ENCODE measurements at regions not wholly inside any gene's neighbourhood (a gene's known extent, or its start where the extent isn't known, plus 50 kb on each side); places are given as distances from the start of the nearest gene placed in this dataset.

DNA sequence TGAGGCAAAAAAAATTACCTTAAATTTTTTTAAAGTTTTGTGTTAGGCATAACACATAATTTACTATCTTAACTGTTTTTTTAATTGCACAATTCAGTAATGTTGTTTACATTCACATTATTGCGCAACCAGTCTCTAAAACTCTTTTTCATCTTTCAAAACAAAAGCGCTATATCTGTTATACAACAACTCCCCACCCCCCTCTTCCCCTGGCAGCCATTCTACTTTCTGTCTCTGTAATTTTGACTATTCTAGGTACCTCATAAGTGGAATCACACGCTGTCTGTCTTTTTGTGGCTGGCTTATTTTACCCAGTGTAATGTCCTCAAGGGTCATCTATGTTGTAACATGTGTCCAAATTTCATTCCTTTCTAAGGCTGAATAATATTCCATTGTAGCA lies 241.5 kb upstream of the DMRT1 start:
- peaks cover 21% of the 10 kb centered on the region for H3K36me3 Mint-ChIP-seq (ENCODE audit: insufficient read depth)
- H3K4me1 Mint-ChIP-seq (ENCODE audit: low read depth), result peaks cover 1% of the 10 kb centered on the region
- H3K27me3 Mint-ChIP-seq, result no peaks in the 10 kb centered on the region
- peaks cover 10% of the 10 kb centered on the region for H3K9me3 Mint-ChIP-seq (ENCODE audit: low read depth)
- H3K27ac Mint-ChIP-seq, result no peak overlapping the region
- TF ChIP-seq CTCF (IDR thresholded peaks at IDR 0.05; ENCODE audit: unreplicated experiment), result no peak
- no peak for DNase-seq (ENCODE audit: low spot score, unreplicated experiment)
- no peak overlapping the region for H3K4me3 Mint-ChIP-seq (ENCODE audit: low read depth)

GRCh38 chr9:602716-603115 lies 238.8 kb upstream of the DMRT1 start:
- Mint-ChIP-seq H3K9me3 (ENCODE audit: low read depth) (peaks cover 10% of the 10 kb centered on the region), H3K36me3 (ENCODE audit: insufficient read depth) (peaks cover 17% of the 10 kb centered on the region), H3K27ac (no peak overlapping the region), H3K4me1 (ENCODE audit: low read depth) (no peaks in the 10 kb centered on the region), H3K4me3 (ENCODE audit: low read depth) (no peak overlapping the region), H3K27me3 (no peaks in the 10 kb centered on the region)
- no peak for TF ChIP-seq CTCF (IDR thresholded peaks at IDR 0.05; ENCODE audit: unreplicated experiment)
- no peak for DNase-seq (ENCODE audit: low spot score, unreplicated experiment)

- no peak for DNase-seq (ENCODE audit: low spot score, unreplicated experiment)
- H3K4me3 Mint-ChIP-seq (ENCODE audit: low read depth), result no peak overlapping the region
- H3K36me3 Mint-ChIP-seq (ENCODE audit: insufficient read depth), result peaks cover 17% of the 10 kb centered on the region
- no peaks in the 10 kb centered on the region for H3K4me1 Mint-ChIP-seq (ENCODE audit: low read depth)
- no peaks in the 10 kb centered on the region for H3K27me3 Mint-ChIP-seq
- no peak for TF ChIP-seq CTCF (IDR thresholded peaks at IDR 0.05; ENCODE audit: unreplicated experiment)
- peaks cover 10% of the 10 kb centered on the region for H3K9me3 Mint-ChIP-seq (ENCODE audit: low read depth)
- H3K27ac Mint-ChIP-seq, result no peak overlapping the region
Measured at GRCh38 chr9:603126-603525, 238.4 kb upstream of the DMRT1 start.

DNA sequence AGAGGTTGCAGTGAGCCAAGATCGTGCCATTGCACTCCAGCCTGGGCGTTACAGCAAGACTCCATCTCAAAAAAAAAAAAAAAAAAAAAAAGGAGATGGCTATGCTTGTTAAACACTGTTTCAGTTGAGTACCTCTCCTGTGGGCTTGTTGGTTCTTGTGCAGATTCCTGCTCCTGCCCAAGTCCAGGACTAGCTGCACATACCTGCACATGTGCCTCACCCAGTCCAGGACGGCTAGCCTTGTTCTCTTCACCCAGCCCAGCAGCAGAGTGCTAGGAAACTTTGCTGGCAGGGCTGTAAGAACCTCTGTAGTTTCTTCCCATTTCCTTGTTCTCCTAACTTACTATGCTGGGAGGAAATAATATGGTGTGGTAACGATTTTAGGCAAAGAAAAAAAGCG lies 234.1 kb upstream of the DMRT1 start:
- TF ChIP-seq CTCF (IDR thresholded peaks at IDR 0.05; ENCODE audit: unreplicated experiment), result no peak
- DNase-seq (ENCODE audit: low spot score, unreplicated experiment), result no peak
- Mint-ChIP-seq H3K4me3 (ENCODE audit: low read depth) (no peak overlapping the region), H3K9me3 (ENCODE audit: low read depth) (peaks cover 3% of the 10 kb centered on the region), H3K27ac (no peak overlapping the region), H3K4me1 (ENCODE audit: low read depth) (no peaks in the 10 kb centered on the region), H3K36me3 (ENCODE audit: insufficient read depth) (peaks cover 6% of the 10 kb centered on the region), H3K27me3 (no peaks in the 10 kb centered on the region)

GRCh38 chr9:613771-614347 lies 227.6 kb upstream of the DMRT1 start:
- Mint-ChIP-seq H3K9me3 (ENCODE audit: low read depth) (no peaks in the 10 kb centered on the region), H3K4me1 (ENCODE audit: low read depth) (peaks cover 17% of the 10 kb centered on the region), H3K27me3 (no peaks in the 10 kb centered on the region), H3K27ac (peak overlapping the region; percentile 35), H3K4me3 (ENCODE audit: low read depth) (no peak overlapping the region), H3K36me3 (ENCODE audit: insufficient read depth) (no peaks in the 10 kb centered on the region)
- peak; percentile 69 for TF ChIP-seq CTCF (IDR thresholded peaks at IDR 0.05; ENCODE audit: unreplicated experiment)
- peak; percentile 29 for DNase-seq (ENCODE audit: low spot score, unreplicated experiment)
